ENCODE measurements at regions not wholly inside any gene's neighbourhood (a gene's known extent, or its start where the extent isn't known, plus 50 kb on each side); places are given as distances from the start of the nearest gene placed in this dataset.

DNA sequence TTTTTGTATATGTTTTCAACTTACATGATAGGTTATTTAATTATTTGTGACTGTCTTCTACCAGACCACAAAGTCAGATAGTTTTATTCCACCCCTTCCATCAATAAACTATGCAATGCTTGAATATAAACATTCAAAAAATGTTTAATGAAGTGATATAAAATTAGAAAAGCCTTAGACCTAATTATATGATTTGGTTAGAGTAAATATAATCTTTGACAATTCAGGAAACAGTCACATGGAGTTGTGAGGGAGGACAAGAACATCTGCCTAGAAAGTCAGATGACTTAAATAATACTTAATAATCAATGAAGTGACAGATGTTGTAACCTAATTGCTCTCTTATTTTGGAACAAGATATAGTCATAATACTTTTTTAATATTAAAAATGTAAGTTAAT lies 710.3 kb downstream of the ZBBX start:
- H4K20me1 ChIP-seq (ENCODE audit: control insufficient read depth, extremely low read depth, insufficient read depth, low read length), result no peaks in the 10 kb centered on the region

DNA sequence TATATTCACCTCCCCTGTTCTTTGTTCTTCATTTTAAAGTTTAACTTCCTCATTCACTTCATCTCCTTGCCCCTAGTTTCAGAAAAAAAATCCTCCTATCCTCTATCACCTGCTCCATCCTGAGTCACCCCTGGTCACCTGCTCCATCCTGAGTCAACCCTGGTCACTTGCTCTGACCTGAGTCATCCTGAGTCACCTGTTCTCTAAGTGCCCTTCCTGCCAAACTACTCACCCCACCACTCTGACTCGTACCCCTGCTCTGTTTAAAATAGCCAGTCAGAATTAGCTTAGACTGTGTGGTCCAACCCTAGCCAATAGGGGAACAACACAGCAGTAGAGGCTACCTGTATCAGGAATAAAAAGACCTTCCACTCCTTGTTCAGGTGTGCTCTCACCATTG lies 716.9 kb downstream of the ZBBX start:
- DNase-seq (ENCODE audit: low read depth, low spot score) (peak; percentile 17), FAIRE-seq (no peak)
- Histone ChIP-seq H3K9me1 (ENCODE audit: control insufficient read depth, extremely low read depth, insufficient read depth, low read length) (no peaks in the 10 kb centered on the region), H2AFZ (ENCODE audit: control insufficient read depth, low read length) (no peak overlapping the region), H3K27ac (ENCODE audit: control insufficient read depth, insufficient read depth, low read length) (no peak overlapping the region), H3K4me3 (ENCODE audit: control insufficient read depth in 2 of 3, extremely low read depth in 1 of 3, insufficient read depth in 2 of 3, low read depth in 1 of 3, low read length in 3 of 3) (no peak overlapping the region), H3K9ac (ENCODE audit: control insufficient read depth, extremely low read depth, insufficient read depth, low read length) (no peak overlapping the region), H3K79me2 (ENCODE audit: control insufficient read depth, insufficient read depth, low read length) (no peaks in the 10 kb centered on the region), H3K9me3 (ENCODE audit: control insufficient read depth, low read depth, low read length) (no peaks in the 10 kb centered on the region), H3K4me2 (ENCODE audit: control insufficient read depth, extremely low read depth, insufficient read depth, low read depth, low read length) (no peak overlapping the region), H4K20me1 (ENCODE audit: control insufficient read depth, extremely low read depth, insufficient read depth, low read length) (no peaks in the 10 kb centered on the region), H3K27me3 (ENCODE audit: control insufficient read depth, extremely low read depth, insufficient read depth, low read length) (no peaks in the 10 kb centered on the region), H3K36me3 (ENCODE audit: control insufficient read depth in 2 of 2, extremely low read depth in 1 of 2, insufficient read depth in 2 of 2, low read length in 2 of 2) (no peaks in the 10 kb centered on the region), H3K4me1 (ENCODE audit: control insufficient read depth, extremely low read depth, insufficient read depth, low read length) (no peaks in the 10 kb centered on the region)
- TF ChIP-seq, protein P1, sequence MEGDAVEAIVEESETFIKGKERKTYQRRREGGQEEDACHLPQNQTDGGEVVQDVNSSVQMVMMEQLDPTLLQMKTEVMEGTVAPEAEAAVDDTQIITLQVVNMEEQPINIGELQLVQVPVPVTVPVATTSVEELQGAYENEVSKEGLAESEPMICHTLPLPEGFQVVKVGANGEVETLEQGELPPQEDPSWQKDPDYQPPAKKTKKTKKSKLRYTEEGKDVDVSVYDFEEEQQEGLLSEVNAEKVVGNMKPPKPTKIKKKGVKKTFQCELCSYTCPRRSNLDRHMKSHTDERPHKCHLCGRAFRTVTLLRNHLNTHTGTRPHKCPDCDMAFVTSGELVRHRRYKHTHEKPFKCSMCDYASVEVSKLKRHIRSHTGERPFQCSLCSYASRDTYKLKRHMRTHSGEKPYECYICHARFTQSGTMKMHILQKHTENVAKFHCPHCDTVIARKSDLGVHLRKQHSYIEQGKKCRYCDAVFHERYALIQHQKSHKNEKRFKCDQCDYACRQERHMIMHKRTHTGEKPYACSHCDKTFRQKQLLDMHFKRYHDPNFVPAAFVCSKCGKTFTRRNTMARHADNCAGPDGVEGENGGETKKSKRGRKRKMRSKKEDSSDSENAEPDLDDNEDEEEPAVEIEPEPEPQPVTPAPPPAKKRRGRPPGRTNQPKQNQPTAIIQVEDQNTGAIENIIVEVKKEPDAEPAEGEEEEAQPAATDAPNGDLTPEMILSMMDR (optimal IDR thresholded peaks at IDR 0.05 in 1 of 3, IDR thresholded peaks at IDR 0.05 in 1 of 3, conservative IDR thresholded peaks at IDR 0.05 in 1 of 3; ENCODE audit: extremely low read depth in 1 of 3, insufficient read depth in 2 of 3, low read length in 3 of 3), result no peak
- TF ChIP-seq EZH2 (IDR thresholded peaks at IDR 0.05; ENCODE audit: low read length), result no peak
- dilution Hi-C loops (cut with MboI; ENCODE audit: extremely low pct_ligation_motif_present, low sequenced_read_pairs), result no loop called here

More for the DNA sequence above, 710.3 kb downstream of the ZBBX start:
- H3K4me1 ChIP-seq (ENCODE audit: control insufficient read depth, extremely low read depth, insufficient read depth, low read length), result no peaks in the 10 kb centered on the region
- H3K27me3 ChIP-seq (ENCODE audit: control insufficient read depth, extremely low read depth, insufficient read depth, low read length), result no peaks in the 10 kb centered on the region
- no peaks in the 10 kb centered on the region for H3K9me1 ChIP-seq (ENCODE audit: control insufficient read depth, extremely low read depth, insufficient read depth, low read length)
- DNase-seq (ENCODE audit: low read depth, low spot score) (no peak), FAIRE-seq (no peak)
- H3K27ac ChIP-seq (ENCODE audit: control insufficient read depth, insufficient read depth, low read length), result no peak overlapping the region
- H3K79me2 ChIP-seq (ENCODE audit: control insufficient read depth, insufficient read depth, low read length), result no peaks in the 10 kb centered on the region
- no peak overlapping the region for H3K4me3 ChIP-seq (ENCODE audit: control insufficient read depth in 2 of 3, extremely low read depth in 1 of 3, insufficient read depth in 2 of 3, low read depth in 1 of 3, low read length in 3 of 3)
- dilution Hi-C loops (cut with MboI; ENCODE audit: extremely low pct_ligation_motif_present, low sequenced_read_pairs), result no loop called here
- no peak overlapping the region for H3K4me2 ChIP-seq (ENCODE audit: control insufficient read depth, extremely low read depth, insufficient read depth, low read depth, low read length)
- H3K36me3 ChIP-seq (ENCODE audit: control insufficient read depth in 2 of 2, extremely low read depth in 1 of 2, insufficient read depth in 2 of 2, low read length in 2 of 2), result no peaks in the 10 kb centered on the region
- no peaks in the 10 kb centered on the region for H3K9me3 ChIP-seq (ENCODE audit: control insufficient read depth, low read depth, low read length)
- H3K9ac ChIP-seq (ENCODE audit: control insufficient read depth, extremely low read depth, insufficient read depth, low read length), result no peak overlapping the region
- no peak overlapping the region for H2AFZ ChIP-seq (ENCODE audit: control insufficient read depth, low read length)
- TF ChIP-seq, protein P1 (optimal IDR thresholded peaks at IDR 0.05 in 1 of 3, IDR thresholded peaks at IDR 0.05 in 1 of 3, conservative IDR thresholded peaks at IDR 0.05 in 1 of 3; ENCODE audit: extremely low read depth in 1 of 3, insufficient read depth in 2 of 3, low read length in 3 of 3), result no peak
- TF ChIP-seq EZH2 (IDR thresholded peaks at IDR 0.05; ENCODE audit: low read length), result no peak

All from keratinocyte (primary cell).